Endodermal cell (in vitro differentiated cells): ENCODE measurements at regions not wholly inside any gene's neighbourhood (a gene's known extent, or its start where the extent isn't known, plus 50 kb on each side); places are given as distances from the start of the nearest gene placed in this dataset.

Experiments
- DNase-seq: peaks from one replicate; pipeline ENCODE4 v3.0.0-alpha.2; 2017
- H3K27ac ChIP-seq: 2 replicates; pipeline ENCODE4 v1.5.1; 2013; ENCODE audit warnings: mild to moderate bottlenecking, low read depth, low read length, moderate library complexity
- H3K27me3 ChIP-seq: 2 replicates; pipeline ENCODE4 v1.6.1; 2013; ENCODE audit warnings: mild to moderate bottlenecking, low read length, moderate library complexity; ENCODE audit not compliant: insufficient read depth, control insufficient read depth, poor library complexity, severe bottlenecking
- H3K36me3 ChIP-seq: 2 replicates; pipeline ENCODE4 v1.7.0; 2013; ENCODE audit warnings: mild to moderate bottlenecking, low read length, moderate library complexity; ENCODE audit not compliant: control insufficient read depth, insufficient read depth
- H3K4me1 ChIP-seq: one replicate; pipeline ENCODE4 v1.7.0; 2013; ENCODE audit warnings: low read length; ENCODE audit not compliant: control insufficient read depth, insufficient read depth
- H3K4me3 ChIP-seq: 2 replicates; pipeline ENCODE4 v1.5.1; 2013; ENCODE audit warnings: mild to moderate bottlenecking, low read length, moderate library complexity
- H3K9ac ChIP-seq: 2 replicates; pipeline ENCODE4 v1.6.1; 2013; ENCODE audit warnings: mild to moderate bottlenecking, low read length, moderate library complexity; ENCODE audit not compliant: poor library complexity, severe bottlenecking; ENCODE audit errors: extremely low read depth
- H3K9me3 ChIP-seq: 2 replicates; pipeline ENCODE4 v1.6.1; 2013; ENCODE audit warnings: mild to moderate bottlenecking, low read length, moderate library complexity; ENCODE audit not compliant: control insufficient read depth
- H3K27ac Mint-ChIP-seq: 2 replicates; pipeline ENCODE4 v1.8.0; 2020; ENCODE audit warnings: mixed read lengths
- H3K27me3 Mint-ChIP-seq: 2 replicates; pipeline ENCODE4 v1.8.0; 2021; ENCODE audit warnings: mild to moderate bottlenecking, mixed read lengths; ENCODE audit not compliant: insufficient read depth
- H3K36me3 Mint-ChIP-seq: 2 replicates; pipeline ENCODE4 v1.8.0; 2020; ENCODE audit warnings: low read depth, mixed read lengths
- H3K4me1 Mint-ChIP-seq: 2 replicates; pipeline ENCODE4 v1.8.0; 2020; ENCODE audit warnings: mixed read lengths
- H3K4me3 Mint-ChIP-seq: 2 replicates; pipeline ENCODE4 v1.8.0; 2020; ENCODE audit warnings: mild to moderate bottlenecking, moderate library complexity, mixed read lengths
- H3K9me3 Mint-ChIP-seq: 2 replicates; pipeline ENCODE4 v1.8.0; 2020; ENCODE audit warnings: mild to moderate bottlenecking, mixed read lengths
- CTCF ChIP-seq: fragments of 200-600 bp; sonication (generic); conservative IDR thresholded peaks from 2 replicates; pipeline ENCODE4 v1.5.0; 2021; ENCODE audit warnings: antibody characterized with exemption, mild to moderate bottlenecking
- WGBS, 2 experiments: methylation state at CpG; one replicate each; pipeline versions ENCODE4 v1.1.5 to v1.1.7; 2013; ENCODE audit warnings: missing lambda C conversion rate in 2 of 2, mixed read lengths in 1 of 2; ENCODE audit not compliant: insufficient coverage in 1 of 2, insufficient read length in 1 of 2; 5-methylcytosine and 5-hydroxymethylcytosine counted together

GRCh38 chr6:33915134-33915533 lies 111.3 kb upstream of the MLN start:
- peaks cover 19% of the 10 kb centered on the region for H3K9me3 Mint-ChIP-seq
- H3K4me1 Mint-ChIP-seq: no peaks in the 10 kb centered on the region
- no peak for TF ChIP-seq CTCF
- no peaks in the 10 kb centered on the region for H3K36me3 ChIP-seq
- H3K4me3 Mint-ChIP-seq: no peak overlapping the region
- 82 to 92% methylated on average over 3 of the region's 3 CpGs for WGBS, 2 experiments
- H3K36me3 Mint-ChIP-seq: no peaks in the 10 kb centered on the region
- H3K4me1 ChIP-seq: no peaks in the 10 kb centered on the region
- H3K27me3 Mint-ChIP-seq: peaks cover 26% of the 10 kb centered on the region
- no peak overlapping the region for H3K27ac Mint-ChIP-seq
- H3K27ac ChIP-seq: no peak overlapping the region
- H3K27me3 ChIP-seq: no peaks in the 10 kb centered on the region
- no peak overlapping the region for H3K4me3 ChIP-seq
- no peaks in the 10 kb centered on the region for H3K9me3 ChIP-seq
- H3K9ac ChIP-seq: no peak overlapping the region
- no peak for DNase-seq

- Mint-ChIP-seq H3K27me3 (peaks cover 23% of the 10 kb centered on the region), H3K4me3 (no peak overlapping the region), H3K36me3 (no peaks in the 10 kb centered on the region), H3K4me1 (no peaks in the 10 kb centered on the region), H3K9me3 (peaks cover 19% of the 10 kb centered on the region), H3K27ac (no peak overlapping the region)
- TF ChIP-seq CTCF: no peak
- H3K27me3 ChIP-seq: no peaks in the 10 kb centered on the region
- no peaks in the 10 kb centered on the region for H3K9me3 ChIP-seq
- H3K27ac ChIP-seq: no peak overlapping the region
- no peaks in the 10 kb centered on the region for H3K36me3 ChIP-seq
- DNase-seq: no peak
- H3K9ac ChIP-seq: no peak overlapping the region
- H3K4me3 ChIP-seq: no peak overlapping the region
- no peaks in the 10 kb centered on the region for H3K4me1 ChIP-seq
- 88 to 95% methylated on average over 5 to 8 of the region's 8 CpGs for WGBS, 2 experiments
Observed at GRCh38 chr6:33914645-33915044, 110.8 kb upstream of the MLN start.

GRCh38 chr6:33912195-33912594 lies 108.4 kb upstream of the MLN start:
- peaks cover 22% of the 10 kb centered on the region for H3K27me3 Mint-ChIP-seq
- no peak overlapping the region for H3K27ac Mint-ChIP-seq
- H3K36me3 ChIP-seq: no peaks in the 10 kb centered on the region
- H3K4me1 Mint-ChIP-seq: no peaks in the 10 kb centered on the region
- peaks cover 16% of the 10 kb centered on the region for H3K9me3 Mint-ChIP-seq
- DNase-seq: no peak
- no peaks in the 10 kb centered on the region for H3K27me3 ChIP-seq
- TF ChIP-seq CTCF: no peak
- no peak overlapping the region for H3K9ac ChIP-seq
- no peak overlapping the region for H3K4me3 ChIP-seq
- H3K27ac ChIP-seq: no peak overlapping the region
- no peaks in the 10 kb centered on the region for H3K4me1 ChIP-seq
- no peaks in the 10 kb centered on the region for H3K9me3 ChIP-seq
- no peak overlapping the region for H3K4me3 Mint-ChIP-seq
- H3K36me3 Mint-ChIP-seq: no peaks in the 10 kb centered on the region
- whole genome bisulfite sequencing, 2 experiments: 90 to 93% methylated on average over 1 of the region's 1 CpG
